ENCODE measurements at regions not wholly inside any gene's neighbourhood (a gene's known extent, or its start where the extent isn't known, plus 50 kb on each side); places are given as distances from the start of the nearest gene placed in this dataset.

DNA sequence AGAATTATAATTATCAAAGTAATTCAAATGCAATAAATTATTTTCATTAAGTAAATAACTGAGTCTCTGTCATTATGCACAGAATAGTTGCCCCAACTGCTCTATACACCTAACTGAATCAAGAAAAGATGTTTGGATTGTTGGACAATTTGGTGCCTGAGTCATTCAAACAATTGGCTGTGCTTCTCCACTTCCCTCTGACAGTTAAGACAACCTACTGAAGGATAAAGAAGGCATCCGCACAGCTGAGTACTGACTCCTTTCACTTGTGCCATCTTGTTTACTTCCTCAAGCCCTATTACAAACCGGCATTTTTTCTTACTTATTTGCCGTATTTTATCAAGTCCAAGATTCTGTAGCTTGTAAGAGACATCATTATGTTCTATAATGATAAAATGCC lies 110.6 kb upstream of the C1QTNF7 start:
- H3K9me3 Mint-ChIP-seq, result no peaks in the 10 kb centered on the region
- intact Hi-C loops (cut with micrococcal nuclease), result no loop called here
- no peak for DNase-seq
- H3K27ac ChIP-seq (ENCODE audit: low read length), result no peak overlapping the region
- H3K27me3 Mint-ChIP-seq (ENCODE audit: low read depth in 2 of 2), result peaks cover 6 to 47% of the 10 kb centered on the region in 2 donors
- H3K27me3 ChIP-seq (ENCODE audit: control insufficient read depth, insufficient read depth, low read length), result no peaks in the 10 kb centered on the region
- ATAC-seq, result no peak
- WGBS (ENCODE audit: insufficient coverage), result 97% methylated on average over 2 of the region's 3 CpGs
- no peaks in the 10 kb centered on the region for H3K9me3 ChIP-seq (ENCODE audit: control insufficient read depth, insufficient read depth, low read length)
- H3K4me1 Mint-ChIP-seq, result no peaks in the 10 kb centered on the region
- H3K4me3 Mint-ChIP-seq, result no peak overlapping the region
- no peaks in the 10 kb centered on the region for H3K36me3 Mint-ChIP-seq
- no peak overlapping the region for H3K4me3 ChIP-seq (ENCODE audit: low read length)
- TF ChIP-seq CTCF (IDR thresholded peaks at IDR 0.05), result no peak
- no peak overlapping the region for H3K27ac Mint-ChIP-seq
- H3K36me3 ChIP-seq (ENCODE audit: control insufficient read depth, insufficient read depth, low read length), result no peaks in the 10 kb centered on the region
- no peaks in the 10 kb centered on the region for H3K4me1 ChIP-seq (ENCODE audit: control insufficient read depth, insufficient read depth, low read length)

- Mint-ChIP-seq H3K4me3 (no peak overlapping the region), H3K4me1 (no peaks in the 10 kb centered on the region), H3K36me3 (no peaks in the 10 kb centered on the region), H3K9me3 (no peaks in the 10 kb centered on the region), H3K27me3 (ENCODE audit: low read depth in 2 of 2) (peaks cover 6 to 51% of the 10 kb centered on the region in 2 donors), H3K27ac (no peak overlapping the region)
- Histone ChIP-seq H3K27me3 (ENCODE audit: control insufficient read depth, insufficient read depth, low read length) (no peaks in the 10 kb centered on the region), H3K4me1 (ENCODE audit: control insufficient read depth, insufficient read depth, low read length) (no peaks in the 10 kb centered on the region), H3K27ac (ENCODE audit: low read length) (no peak overlapping the region), H3K9me3 (ENCODE audit: control insufficient read depth, insufficient read depth, low read length) (no peaks in the 10 kb centered on the region), H3K36me3 (ENCODE audit: control insufficient read depth, insufficient read depth, low read length) (no peaks in the 10 kb centered on the region), H3K4me3 (ENCODE audit: low read length) (no peak overlapping the region)
- DNase-seq (no peak), ATAC-seq (no peak)
- 100% methylated on average over 1 of the region's 4 CpGs for WGBS (ENCODE audit: insufficient coverage)
- TF ChIP-seq CTCF (IDR thresholded peaks at IDR 0.05), result no peak
- intact Hi-C loops (cut with micrococcal nuclease), result no loop called here
Measured at GRCh38 chr4:15318621-15319348, 109.0 kb upstream of the C1QTNF7 start.

DNA sequence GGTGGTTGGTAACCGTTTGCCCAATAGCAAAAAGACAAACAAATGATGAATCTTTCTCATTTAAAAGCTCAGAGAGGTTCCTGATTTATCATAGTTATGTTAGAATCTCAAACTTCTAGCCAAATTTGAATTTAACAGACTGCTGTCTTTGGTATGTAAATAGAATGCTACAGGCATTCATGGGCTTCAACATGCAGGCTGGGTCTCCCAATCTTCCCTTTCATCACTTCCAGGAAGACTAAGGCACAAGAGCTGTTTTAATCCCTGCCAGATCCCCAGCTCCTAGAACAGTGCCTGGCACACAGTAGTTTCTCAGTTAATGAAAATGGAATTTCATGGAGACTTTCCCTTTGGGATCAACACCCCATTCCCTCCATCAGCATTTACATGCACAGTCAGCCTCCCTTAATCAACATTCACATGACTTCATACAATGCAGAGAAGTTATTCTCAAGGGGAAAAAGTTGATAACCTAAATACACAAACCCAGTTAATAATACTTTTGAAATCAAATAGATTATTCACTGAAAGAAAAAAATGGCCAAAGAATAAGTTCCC lies 107.6 kb upstream of the C1QTNF7 start:
- DNase-seq (no peak), ATAC-seq (no peak)
- H3K27me3 Mint-ChIP-seq (ENCODE audit: low read depth in 2 of 2), result peaks cover 6 to 51% of the 10 kb centered on the region in 2 donors
- no peaks in the 10 kb centered on the region for H3K9me3 ChIP-seq (ENCODE audit: control insufficient read depth, insufficient read depth, low read length)
- H3K36me3 ChIP-seq (ENCODE audit: control insufficient read depth, insufficient read depth, low read length), result no peaks in the 10 kb centered on the region
- H3K27me3 ChIP-seq (ENCODE audit: control insufficient read depth, insufficient read depth, low read length), result no peaks in the 10 kb centered on the region
- H3K4me3 ChIP-seq (ENCODE audit: low read length), result no peak overlapping the region
- intact Hi-C loops (cut with micrococcal nuclease), result no loop called here
- no peak overlapping the region for H3K4me3 Mint-ChIP-seq
- no peak for TF ChIP-seq CTCF (IDR thresholded peaks at IDR 0.05)
- H3K9me3 Mint-ChIP-seq, result no peaks in the 10 kb centered on the region
- H3K36me3 Mint-ChIP-seq, result no peaks in the 10 kb centered on the region
- H3K4me1 ChIP-seq (ENCODE audit: control insufficient read depth, insufficient read depth, low read length), result no peaks in the 10 kb centered on the region
- WGBS (ENCODE audit: insufficient coverage), result no CpG with 5 or more reads among the region's 1 CpG
- H3K27ac Mint-ChIP-seq, result no peak overlapping the region
- H3K4me1 Mint-ChIP-seq, result peaks cover 0 to 8% of the 10 kb centered on the region in 2 donors
- H3K27ac ChIP-seq (ENCODE audit: low read length), result no peak overlapping the region

DNA sequence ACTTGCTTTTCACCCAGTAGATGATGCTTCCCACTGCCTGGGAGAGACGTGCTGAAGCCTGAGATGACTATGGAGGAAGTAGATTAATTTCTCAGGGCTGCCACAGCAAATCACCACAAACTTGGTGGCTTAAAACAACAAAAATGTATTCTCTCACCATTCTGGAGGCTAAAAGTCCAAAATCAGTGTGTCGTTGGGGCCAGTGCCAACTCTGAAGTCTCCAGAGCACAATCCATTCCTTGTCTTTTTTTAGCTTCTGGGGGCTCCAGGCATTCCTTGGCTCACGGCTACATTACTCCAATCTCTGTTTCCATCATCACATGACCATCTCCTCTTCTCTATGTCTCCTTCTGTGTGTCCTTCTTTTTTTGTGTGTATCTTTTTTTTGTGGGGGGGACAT lies 105.8 kb upstream of the C1QTNF7 start:
- H3K36me3 ChIP-seq (ENCODE audit: control insufficient read depth, insufficient read depth, low read length), result no peaks in the 10 kb centered on the region
- DNase-seq, result no peak
- no peak overlapping the region for H3K4me3 ChIP-seq (ENCODE audit: low read length)
- 92% methylated on average over 2 of the region's 3 CpGs for WGBS (ENCODE audit: insufficient coverage)
- H3K9me3 ChIP-seq (ENCODE audit: control insufficient read depth, insufficient read depth, low read length), result no peaks in the 10 kb centered on the region
- no peaks in the 10 kb centered on the region for H3K4me1 ChIP-seq (ENCODE audit: control insufficient read depth, insufficient read depth, low read length)
- no peaks in the 10 kb centered on the region for H3K9me3 Mint-ChIP-seq
- intact Hi-C loops (cut with micrococcal nuclease), result no loop called here
- no peak overlapping the region for H3K27ac Mint-ChIP-seq
- no peak for ATAC-seq
- H3K36me3 Mint-ChIP-seq, result no peaks in the 10 kb centered on the region
- no peak for TF ChIP-seq CTCF (IDR thresholded peaks at IDR 0.05)
- H3K27ac ChIP-seq (ENCODE audit: low read length), result no peak overlapping the region
- H3K4me1 Mint-ChIP-seq, result peaks cover 0 to 8% of the 10 kb centered on the region in 2 donors
- peaks cover 6 to 41% of the 10 kb centered on the region in 2 donors for H3K27me3 Mint-ChIP-seq (ENCODE audit: low read depth in 2 of 2)
- H3K4me3 Mint-ChIP-seq, result no peak overlapping the region
- H3K27me3 ChIP-seq (ENCODE audit: control insufficient read depth, insufficient read depth, low read length), result no peaks in the 10 kb centered on the region

Data from natural killer cell (primary cell).